ENCODE measurements at regions not wholly inside any gene's neighbourhood (a gene's known extent, or its start where the extent isn't known, plus 50 kb on each side); places are given as distances from the start of the nearest gene placed in this dataset.

DNA sequence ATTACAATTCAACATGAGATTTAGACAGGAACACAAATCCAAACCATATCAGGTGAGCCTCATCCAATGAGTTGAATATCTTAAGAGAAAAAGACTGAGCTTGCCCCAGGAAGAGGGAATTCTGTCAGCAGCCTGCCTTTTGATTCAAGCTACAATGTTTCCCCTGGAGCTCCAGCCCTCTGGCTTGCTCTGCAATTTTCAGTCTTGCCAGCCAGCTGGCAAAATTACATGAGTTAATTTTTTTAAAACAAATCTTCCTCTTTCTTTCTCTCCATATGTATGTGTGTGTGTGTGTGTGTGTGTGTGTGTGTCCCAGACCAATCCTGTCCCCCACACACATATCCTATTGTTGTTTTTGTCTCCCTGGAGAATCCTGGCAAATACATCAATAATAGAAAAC lies 313.2 kb downstream of the CDH10 start:
- TF ChIP-seq, protein P1, sequence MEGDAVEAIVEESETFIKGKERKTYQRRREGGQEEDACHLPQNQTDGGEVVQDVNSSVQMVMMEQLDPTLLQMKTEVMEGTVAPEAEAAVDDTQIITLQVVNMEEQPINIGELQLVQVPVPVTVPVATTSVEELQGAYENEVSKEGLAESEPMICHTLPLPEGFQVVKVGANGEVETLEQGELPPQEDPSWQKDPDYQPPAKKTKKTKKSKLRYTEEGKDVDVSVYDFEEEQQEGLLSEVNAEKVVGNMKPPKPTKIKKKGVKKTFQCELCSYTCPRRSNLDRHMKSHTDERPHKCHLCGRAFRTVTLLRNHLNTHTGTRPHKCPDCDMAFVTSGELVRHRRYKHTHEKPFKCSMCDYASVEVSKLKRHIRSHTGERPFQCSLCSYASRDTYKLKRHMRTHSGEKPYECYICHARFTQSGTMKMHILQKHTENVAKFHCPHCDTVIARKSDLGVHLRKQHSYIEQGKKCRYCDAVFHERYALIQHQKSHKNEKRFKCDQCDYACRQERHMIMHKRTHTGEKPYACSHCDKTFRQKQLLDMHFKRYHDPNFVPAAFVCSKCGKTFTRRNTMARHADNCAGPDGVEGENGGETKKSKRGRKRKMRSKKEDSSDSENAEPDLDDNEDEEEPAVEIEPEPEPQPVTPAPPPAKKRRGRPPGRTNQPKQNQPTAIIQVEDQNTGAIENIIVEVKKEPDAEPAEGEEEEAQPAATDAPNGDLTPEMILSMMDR (conservative IDR thresholded peaks at IDR 0.05; ENCODE audit: low read length) = no peak
- TF ChIP-seq EZH2phosphoT487 (IDR thresholded peaks at IDR 0.05; ENCODE audit: borderline replicate concordance) = no peak

Measured in Loucy (cell line).